ENCODE measurements at regions not wholly inside any gene's neighbourhood (a gene's known extent, or its start where the extent isn't known, plus 50 kb on each side); places are given as distances from the start of the nearest gene placed in this dataset.

GRCh38 chr4:160492181-160492580 is 1389.3 kb downstream of the RAPGEF2 start:
- no peak overlapping the region for H3K9ac ChIP-seq (ENCODE audit: insufficient read depth, low read length)
- no peak overlapping the region for H2AFZ ChIP-seq (ENCODE audit: low read length)
- no peak for DNase-seq (ENCODE audit: low read depth in 2 of 2)
- H3K4me3 ChIP-seq (replicated peaks in 1 of 4; ENCODE audit: control extremely low read depth in 1 of 4, insufficient read depth in 1 of 4, low read depth in 3 of 4, low read length in 4 of 4) = no peak overlapping the region
- H3K79me2 ChIP-seq (ENCODE audit: control insufficient read depth, insufficient read depth, low read length) = no peaks in the 10 kb centered on the region
- no peaks in the 10 kb centered on the region for H3K4me1 ChIP-seq (ENCODE audit: control insufficient read depth, extremely low read depth, insufficient read depth, low read length)
- no peaks in the 10 kb centered on the region for H4K20me1 ChIP-seq (ENCODE audit: control insufficient read depth, extremely low read depth, insufficient read depth, low read length)
- TF ChIP-seq EZH2 (IDR thresholded peaks at IDR 0.05; ENCODE audit: low read length, missing control alignments) = no peak
- no peak for TF ChIP-seq CTCF (conservative IDR thresholded peaks at IDR 0.05 in 1 of 2, IDR thresholded peaks at IDR 0.05 in 1 of 2; ENCODE audit: low read depth in 1 of 2, low read length in 2 of 2)
- no peak overlapping the region for H3K4me2 ChIP-seq (ENCODE audit: extremely low read depth, insufficient read depth, low read length)
- H3K27me3 ChIP-seq (ENCODE audit: control insufficient read depth, insufficient read depth, low read length) = no peaks in the 10 kb centered on the region
- H3K9me3 ChIP-seq (ENCODE audit: control insufficient read depth, insufficient read depth, low read depth, low read length) = no peaks in the 10 kb centered on the region
- H3K36me3 ChIP-seq (ENCODE audit: control insufficient read depth, insufficient read depth, low read length) = no peaks in the 10 kb centered on the region
- H3K27ac ChIP-seq (ENCODE audit: insufficient read depth, low read length) = no peak overlapping the region

GRCh38 chr4:160493206-160493605 is 1390.3 kb downstream of the RAPGEF2 start:
- Histone ChIP-seq H3K9ac (ENCODE audit: insufficient read depth, low read length) (no peak overlapping the region), H3K27me3 (ENCODE audit: control insufficient read depth, insufficient read depth, low read length) (no peaks in the 10 kb centered on the region), H3K27ac (ENCODE audit: insufficient read depth, low read length) (no peak overlapping the region), H3K4me2 (ENCODE audit: extremely low read depth, insufficient read depth, low read length) (no peak overlapping the region), H2AFZ (ENCODE audit: low read length) (no peak overlapping the region), H3K4me1 (ENCODE audit: control insufficient read depth, extremely low read depth, insufficient read depth, low read length) (no peaks in the 10 kb centered on the region), H3K9me3 (ENCODE audit: control insufficient read depth, insufficient read depth, low read depth, low read length) (no peaks in the 10 kb centered on the region), H3K79me2 (ENCODE audit: control insufficient read depth, insufficient read depth, low read length) (no peaks in the 10 kb centered on the region), H3K36me3 (ENCODE audit: control insufficient read depth, insufficient read depth, low read length) (no peaks in the 10 kb centered on the region), H3K4me3 (replicated peaks in 1 of 4; ENCODE audit: control extremely low read depth in 1 of 4, insufficient read depth in 1 of 4, low read depth in 3 of 4, low read length in 4 of 4) (no peak overlapping the region), H4K20me1 (ENCODE audit: control insufficient read depth, extremely low read depth, insufficient read depth, low read length) (no peaks in the 10 kb centered on the region)
- DNase-seq (ENCODE audit: low read depth in 2 of 2) = no peak
- TF ChIP-seq CTCF (conservative IDR thresholded peaks at IDR 0.05 in 1 of 2, IDR thresholded peaks at IDR 0.05 in 1 of 2; ENCODE audit: low read depth in 1 of 2, low read length in 2 of 2) (no peak), EZH2 (IDR thresholded peaks at IDR 0.05; ENCODE audit: low read length, missing control alignments) (no peak)

GRCh38 chr4:160495356-160495755 is 1392.5 kb downstream of the RAPGEF2 start:
- H3K4me3 ChIP-seq (replicated peaks in 1 of 4; ENCODE audit: control extremely low read depth in 1 of 4, insufficient read depth in 1 of 4, low read depth in 3 of 4, low read length in 4 of 4) = no peak overlapping the region
- no peak overlapping the region for H3K27ac ChIP-seq (ENCODE audit: insufficient read depth, low read length)
- H3K9me3 ChIP-seq (ENCODE audit: control insufficient read depth, insufficient read depth, low read depth, low read length) = no peaks in the 10 kb centered on the region
- no peaks in the 10 kb centered on the region for H3K79me2 ChIP-seq (ENCODE audit: control insufficient read depth, insufficient read depth, low read length)
- H3K36me3 ChIP-seq (ENCODE audit: control insufficient read depth, insufficient read depth, low read length) = no peaks in the 10 kb centered on the region
- TF ChIP-seq EZH2 (IDR thresholded peaks at IDR 0.05; ENCODE audit: low read length, missing control alignments) = no peak
- TF ChIP-seq CTCF (conservative IDR thresholded peaks at IDR 0.05 in 1 of 2, IDR thresholded peaks at IDR 0.05 in 1 of 2; ENCODE audit: low read depth in 1 of 2, low read length in 2 of 2) = no peak
- no peak for DNase-seq (ENCODE audit: low read depth in 2 of 2)
- no peaks in the 10 kb centered on the region for H3K4me1 ChIP-seq (ENCODE audit: control insufficient read depth, extremely low read depth, insufficient read depth, low read length)
- H3K9ac ChIP-seq (ENCODE audit: insufficient read depth, low read length) = no peak overlapping the region
- no peak overlapping the region for H3K4me2 ChIP-seq (ENCODE audit: extremely low read depth, insufficient read depth, low read length)
- no peaks in the 10 kb centered on the region for H3K27me3 ChIP-seq (ENCODE audit: control insufficient read depth, insufficient read depth, low read length)
- H2AFZ ChIP-seq (ENCODE audit: low read length) = no peak overlapping the region
- no peaks in the 10 kb centered on the region for H4K20me1 ChIP-seq (ENCODE audit: control insufficient read depth, extremely low read depth, insufficient read depth, low read length)

Data from fibroblast of lung (primary cell).